ENCODE measurements at regions not wholly inside any gene's neighbourhood (a gene's known extent, or its start where the extent isn't known, plus 50 kb on each side); places are given as distances from the start of the nearest gene placed in this dataset.

- no peak for TF ChIP-seq CTCF (IDR thresholded peaks at IDR 0.05)
- no peak for TF ChIP-seq EP300 (IDR thresholded peaks at IDR 0.05)
- no peak for TF ChIP-seq POLR2A (IDR thresholded peaks at IDR 0.05)
Observed at GRCh38 chr10:44307691-44308090, 77.2 kb downstream of the CXCL12 start.

Measured in gastroesophageal sphincter (tissue), 3 donors.